ENCODE measurements at regions not wholly inside any gene's neighbourhood (a gene's known extent, or its start where the extent isn't known, plus 50 kb on each side); places are given as distances from the start of the nearest gene placed in this dataset.

DNA sequence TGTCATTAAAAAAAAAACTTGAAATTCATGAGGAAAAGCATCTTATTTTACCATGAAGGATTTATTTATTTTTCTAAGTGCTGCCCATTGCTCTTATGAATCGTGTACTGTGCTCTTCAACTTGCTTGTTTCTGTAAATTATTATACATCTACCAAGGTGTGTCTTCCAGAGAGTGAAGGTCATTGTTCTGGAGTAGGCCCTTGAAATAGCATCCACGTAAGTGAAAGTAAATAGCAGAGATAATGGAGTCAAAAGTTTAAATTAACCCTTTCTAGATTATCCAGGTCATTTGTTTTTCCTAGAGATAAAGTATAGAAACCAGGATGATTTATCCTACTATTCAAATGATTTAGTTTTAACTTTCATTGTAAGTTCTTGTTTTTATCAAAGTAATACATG, 473.1 kb downstream of the DIRAS2 start:
- Histone ChIP-seq H3K9me3 (replicated peaks; ENCODE audit: control insufficient read depth, insufficient read depth, low read length) (no peaks in the 10 kb centered on the region; the same call in 2 of the 3 replicates), H3K27ac (ENCODE audit: control insufficient read depth, insufficient read depth) (no peak overlapping the region), H3K4me1 (ENCODE audit: control insufficient read depth, insufficient read depth, low read length) (no peaks in the 10 kb centered on the region), H3K4me2 (ENCODE audit: control insufficient read depth, insufficient read depth) (no peak overlapping the region), H3K27me3 (replicated peaks in 1 of 2; ENCODE audit: control insufficient read depth in 2 of 2, insufficient read depth in 2 of 2, low read length in 1 of 2) (no peaks in the 10 kb centered on the region), H3K79me2 (ENCODE audit: control insufficient read depth, insufficient read depth, low read length) (no peaks in the 10 kb centered on the region), H3K9ac (ENCODE audit: control insufficient read depth, insufficient read depth, low read length) (no peak overlapping the region), H2AFZ (ENCODE audit: control insufficient read depth, low read depth, low read length) (no peak overlapping the region), H4K20me1 (ENCODE audit: control insufficient read depth, insufficient read depth) (no peaks in the 10 kb centered on the region), H3K4me3 (no peak overlapping the region), H3K36me3 (ENCODE audit: control insufficient read depth in 2 of 2, insufficient read depth in 2 of 2, low read length in 1 of 2) (no peaks in the 10 kb centered on the region)
- SMC1A ChIA-PET (ENCODE audit: uncharacterized antibody, unreplicated experiment) = no interaction called here
- no peak for ATAC-seq
- CTCF ChIA-PET = interaction anchor here (1.4 kb wide), 1 partner anchor 10 kb away, joined by 3 read pairs; no protein-coding TSS in a partner anchor
- POLR2A ChIA-PET = no interaction called here
- no TSS peak for BruUV-seq (replicated peaks)
- 0% methylated on average over 2 of the region's 2 CpGs for WGBS (ENCODE audit: insufficient coverage, insufficient replicate concordance, low lambda C conversion rate, missing lambda C conversion rate)
- no peak for DNase-seq (ENCODE audit: low read depth, low spot score)
- intact Hi-C loops (cut with micrococcal nuclease; ENCODE audit: unreplicated experiment) = no loop called here
- in situ Hi-C loops (cut with MboI) = no loop called here
- TF ChIP-seq RB1 (IDR thresholded peaks at IDR 0.05; ENCODE audit: borderline replicate concordance) (no peak), NFYA (IDR thresholded peaks at IDR 0.05; ENCODE audit: borderline replicate concordance, low read depth, low read length) (no peak), ZNF384 (IDR thresholded peaks at IDR 0.05; ENCODE audit: borderline replicate concordance, low read depth, low read length) (no peak), TCF12 (IDR thresholded peaks at IDR 0.05; ENCODE audit: low read depth, low read length) (no peak), ZNF217 (IDR thresholded peaks at IDR 0.05) (no peak)
- TF ChIP-seq, protein P1, sequence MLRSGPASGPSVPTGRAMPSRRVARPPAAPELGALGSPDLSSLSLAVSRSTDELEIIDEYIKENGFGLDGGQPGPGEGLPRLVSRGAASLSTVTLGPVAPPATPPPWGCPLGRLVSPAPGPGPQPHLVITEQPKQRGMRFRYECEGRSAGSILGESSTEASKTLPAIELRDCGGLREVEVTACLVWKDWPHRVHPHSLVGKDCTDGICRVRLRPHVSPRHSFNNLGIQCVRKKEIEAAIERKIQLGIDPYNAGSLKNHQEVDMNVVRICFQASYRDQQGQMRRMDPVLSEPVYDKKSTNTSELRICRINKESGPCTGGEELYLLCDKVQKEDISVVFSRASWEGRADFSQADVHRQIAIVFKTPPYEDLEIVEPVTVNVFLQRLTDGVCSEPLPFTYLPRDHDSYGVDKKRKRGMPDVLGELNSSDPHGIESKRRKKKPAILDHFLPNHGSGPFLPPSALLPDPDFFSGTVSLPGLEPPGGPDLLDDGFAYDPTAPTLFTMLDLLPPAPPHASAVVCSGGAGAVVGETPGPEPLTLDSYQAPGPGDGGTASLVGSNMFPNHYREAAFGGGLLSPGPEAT (IDR thresholded peaks at IDR 0.05; ENCODE audit: low read depth) = no peak
- TF ChIP-seq, protein P2, sequence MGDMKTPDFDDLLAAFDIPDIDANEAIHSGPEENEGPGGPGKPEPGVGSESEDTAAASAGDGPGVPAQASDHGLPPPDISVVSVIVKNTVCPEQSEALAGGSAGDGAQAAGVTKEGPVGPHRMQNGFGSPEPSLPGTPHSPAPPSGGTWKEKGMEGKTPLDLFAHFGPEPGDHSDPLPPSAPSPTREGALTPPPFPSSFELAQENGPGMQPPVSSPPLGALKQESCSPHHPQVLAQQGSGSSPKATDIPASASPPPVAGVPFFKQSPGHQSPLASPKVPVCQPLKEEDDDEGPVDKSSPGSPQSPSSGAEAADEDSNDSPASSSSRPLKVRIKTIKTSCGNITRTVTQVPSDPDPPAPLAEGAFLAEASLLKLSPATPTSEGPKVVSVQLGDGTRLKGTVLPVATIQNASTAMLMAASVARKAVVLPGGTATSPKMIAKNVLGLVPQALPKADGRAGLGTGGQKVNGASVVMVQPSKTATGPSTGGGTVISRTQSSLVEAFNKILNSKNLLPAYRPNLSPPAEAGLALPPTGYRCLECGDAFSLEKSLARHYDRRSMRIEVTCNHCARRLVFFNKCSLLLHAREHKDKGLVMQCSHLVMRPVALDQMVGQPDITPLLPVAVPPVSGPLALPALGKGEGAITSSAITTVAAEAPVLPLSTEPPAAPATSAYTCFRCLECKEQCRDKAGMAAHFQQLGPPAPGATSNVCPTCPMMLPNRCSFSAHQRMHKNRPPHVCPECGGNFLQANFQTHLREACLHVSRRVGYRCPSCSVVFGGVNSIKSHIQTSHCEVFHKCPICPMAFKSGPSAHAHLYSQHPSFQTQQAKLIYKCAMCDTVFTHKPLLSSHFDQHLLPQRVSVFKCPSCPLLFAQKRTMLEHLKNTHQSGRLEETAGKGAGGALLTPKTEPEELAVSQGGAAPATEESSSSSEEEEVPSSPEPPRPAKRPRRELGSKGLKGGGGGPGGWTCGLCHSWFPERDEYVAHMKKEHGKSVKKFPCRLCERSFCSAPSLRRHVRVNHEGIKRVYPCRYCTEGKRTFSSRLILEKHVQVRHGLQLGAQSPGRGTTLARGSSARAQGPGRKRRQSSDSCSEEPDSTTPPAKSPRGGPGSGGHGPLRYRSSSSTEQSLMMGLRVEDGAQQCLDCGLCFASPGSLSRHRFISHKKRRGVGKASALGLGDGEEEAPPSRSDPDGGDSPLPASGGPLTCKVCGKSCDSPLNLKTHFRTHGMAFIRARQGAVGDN (IDR thresholded peaks at IDR 0.05) = no peak
- TF ChIP-seq, protein P3, sequence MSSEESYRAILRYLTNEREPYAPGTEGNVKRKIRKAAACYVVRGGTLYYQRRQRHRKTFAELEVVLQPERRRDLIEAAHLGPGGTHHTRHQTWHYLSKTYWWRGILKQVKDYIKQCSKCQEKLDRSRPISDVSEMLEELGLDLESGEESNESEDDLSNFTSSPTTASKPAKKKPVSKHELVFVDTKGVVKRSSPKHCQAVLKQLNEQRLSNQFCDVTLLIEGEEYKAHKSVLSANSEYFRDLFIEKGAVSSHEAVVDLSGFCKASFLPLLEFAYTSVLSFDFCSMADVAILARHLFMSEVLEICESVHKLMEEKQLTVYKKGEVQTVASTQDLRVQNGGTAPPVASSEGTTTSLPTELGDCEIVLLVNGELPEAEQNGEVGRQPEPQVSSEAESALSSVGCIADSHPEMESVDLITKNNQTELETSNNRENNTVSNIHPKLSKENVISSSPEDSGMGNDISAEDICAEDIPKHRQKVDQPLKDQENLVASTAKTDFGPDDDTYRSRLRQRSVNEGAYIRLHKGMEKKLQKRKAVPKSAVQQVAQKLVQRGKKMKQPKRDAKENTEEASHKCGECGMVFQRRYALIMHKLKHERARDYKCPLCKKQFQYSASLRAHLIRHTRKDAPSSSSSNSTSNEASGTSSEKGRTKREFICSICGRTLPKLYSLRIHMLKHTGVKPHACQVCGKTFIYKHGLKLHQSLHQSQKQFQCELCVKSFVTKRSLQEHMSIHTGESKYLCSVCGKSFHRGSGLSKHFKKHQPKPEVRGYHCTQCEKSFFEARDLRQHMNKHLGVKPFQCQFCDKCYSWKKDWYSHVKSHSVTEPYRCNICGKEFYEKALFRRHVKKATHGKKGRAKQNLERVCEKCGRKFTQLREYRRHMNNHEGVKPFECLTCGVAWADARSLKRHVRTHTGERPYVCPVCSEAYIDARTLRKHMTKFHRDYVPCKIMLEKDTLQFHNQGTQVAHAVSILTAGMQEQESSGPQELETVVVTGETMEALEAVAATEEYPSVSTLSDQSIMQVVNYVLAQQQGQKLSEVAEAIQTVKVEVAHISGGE (CRISPR knock-in tag; IDR thresholded peaks at IDR 0.05) = no peak
- TF ChIP-seq, protein P4, sequence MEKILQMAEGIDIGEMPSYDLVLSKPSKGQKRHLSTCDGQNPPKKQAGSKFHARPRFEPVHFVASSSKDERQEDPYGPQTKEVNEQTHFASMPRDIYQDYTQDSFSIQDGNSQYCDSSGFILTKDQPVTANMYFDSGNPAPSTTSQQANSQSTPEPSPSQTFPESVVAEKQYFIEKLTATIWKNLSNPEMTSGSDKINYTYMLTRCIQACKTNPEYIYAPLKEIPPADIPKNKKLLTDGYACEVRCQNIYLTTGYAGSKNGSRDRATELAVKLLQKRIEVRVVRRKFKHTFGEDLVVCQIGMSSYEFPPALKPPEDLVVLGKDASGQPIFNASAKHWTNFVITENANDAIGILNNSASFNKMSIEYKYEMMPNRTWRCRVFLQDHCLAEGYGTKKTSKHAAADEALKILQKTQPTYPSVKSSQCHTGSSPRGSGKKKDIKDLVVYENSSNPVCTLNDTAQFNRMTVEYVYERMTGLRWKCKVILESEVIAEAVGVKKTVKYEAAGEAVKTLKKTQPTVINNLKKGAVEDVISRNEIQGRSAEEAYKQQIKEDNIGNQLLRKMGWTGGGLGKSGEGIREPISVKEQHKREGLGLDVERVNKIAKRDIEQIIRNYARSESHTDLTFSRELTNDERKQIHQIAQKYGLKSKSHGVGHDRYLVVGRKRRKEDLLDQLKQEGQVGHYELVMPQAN (conservative IDR thresholded peaks at IDR 0.05) = no peak
- TF ChIP-seq, protein P5, sequence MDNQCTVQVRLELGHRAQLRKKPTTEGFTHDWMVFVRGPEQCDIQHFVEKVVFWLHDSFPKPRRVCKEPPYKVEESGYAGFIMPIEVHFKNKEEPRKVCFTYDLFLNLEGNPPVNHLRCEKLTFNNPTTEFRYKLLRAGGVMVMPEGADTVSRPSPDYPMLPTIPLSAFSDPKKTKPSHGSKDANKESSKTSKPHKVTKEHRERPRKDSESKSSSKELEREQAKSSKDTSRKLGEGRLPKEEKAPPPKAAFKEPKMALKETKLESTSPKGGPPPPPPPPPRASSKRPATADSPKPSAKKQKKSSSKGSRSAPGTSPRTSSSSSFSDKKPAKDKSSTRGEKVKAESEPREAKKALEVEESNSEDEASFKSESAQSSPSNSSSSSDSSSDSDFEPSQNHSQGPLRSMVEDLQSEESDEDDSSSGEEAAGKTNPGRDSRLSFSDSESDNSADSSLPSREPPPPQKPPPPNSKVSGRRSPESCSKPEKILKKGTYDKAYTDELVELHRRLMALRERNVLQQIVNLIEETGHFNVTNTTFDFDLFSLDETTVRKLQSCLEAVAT (IDR thresholded peaks at IDR 0.05) = no peak
- RAD21 ChIA-PET (ENCODE audit: unreplicated experiment) = no interaction called here
- no peak for FAIRE-seq
